MCF 10A (cell line): ENCODE measurements at regions not wholly inside any gene's neighbourhood (a gene's known extent, or its start where the extent isn't known, plus 50 kb on each side); places are given as distances from the start of the nearest gene placed in this dataset.
A peak's percentile ranks its signal among the peaks of the same experiment; 100 is the strongest.

ENCODE experiments used
- BruUV-seq: library from RNA; stranded (reverse); fragments of 400-500 nt; replicated peaks from 2 replicates; lab custom pipeline; 2021; lab: Mats Ljungman, UMichigan
- CTCF ChIA-PET: fragments of 300-600 bp; sonication (Branson Sonifier 250); formaldehyde crosslinking; extraction: SDS; loops from one replicate; lab custom pipeline; 2021; ENCODE audit warnings: antibody characterized with exemption, inconsistent platforms; lab: Yijun Ruan, JAX
- POLR2A ChIA-PET: fragments of 300-600, 350-650 bp; sonication (Branson Sonifier 250); formaldehyde crosslinking; extraction: SDS; loops from one replicate; lab custom pipeline; 2020; ENCODE audit warnings: antibody characterized with exemption, inconsistent platforms; lab: Yijun Ruan, JAX
- DNase-seq: peaks from one replicate; pipeline ENCODE4 v3.0.0-alpha.2; 2018; ENCODE audit not compliant: unreplicated experiment
- H3K27ac Mint-ChIP-seq: one replicate; pipeline ENCODE4 v1.8.0; 2022; ENCODE audit warnings: mild to moderate bottlenecking, low read depth, mixed read lengths; ENCODE audit not compliant: unreplicated experiment
- H3K27me3 Mint-ChIP-seq: one replicate; pipeline ENCODE4 v1.8.0; 2022; ENCODE audit warnings: mixed read lengths; ENCODE audit not compliant: insufficient read depth, unreplicated experiment
- H3K36me3 Mint-ChIP-seq: one replicate; pipeline ENCODE4 v1.8.0; 2022; ENCODE audit warnings: mild to moderate bottlenecking, moderate library complexity, mixed read lengths; ENCODE audit not compliant: insufficient read depth, unreplicated experiment
- H3K4me1 Mint-ChIP-seq: one replicate; pipeline ENCODE4 v1.8.0; 2022; ENCODE audit warnings: mixed read lengths; ENCODE audit not compliant: insufficient read depth, unreplicated experiment
- H3K4me3 Mint-ChIP-seq: one replicate; pipeline ENCODE4 v1.8.0; 2022; ENCODE audit warnings: mild to moderate bottlenecking, moderate library complexity, mixed read lengths; ENCODE audit not compliant: unreplicated experiment
- H3K9me3 Mint-ChIP-seq: one replicate; pipeline ENCODE4 v1.8.0; 2022; ENCODE audit warnings: mixed read lengths; ENCODE audit not compliant: unreplicated experiment
- CTCF ChIP-seq: fragments of 200-600 bp; IDR thresholded peaks from one replicate; pipeline ENCODE4 v1.8.0; 2022; ENCODE audit warnings: antibody characterized with exemption, mild to moderate bottlenecking; ENCODE audit not compliant: unreplicated experiment
- intact Hi-C: fragments of 100-400 bp; cut with micrococcal nuclease; formaldehyde crosslinking; loops from 2 replicates; pipeline ENCODE4 v1.14.1; 2022

- no peak overlapping the region for H3K4me3 Mint-ChIP-seq
- no peaks in the 10 kb centered on the region for H3K27me3 Mint-ChIP-seq
- peak; percentile 32 for DNase-seq
- peak overlapping the region; percentile 3 for H3K27ac Mint-ChIP-seq
- TF ChIP-seq CTCF = no peak
- peaks cover 25% of the 10 kb centered on the region for H3K4me1 Mint-ChIP-seq
- intact Hi-C loops = no loop called here
- H3K36me3 Mint-ChIP-seq = no peaks in the 10 kb centered on the region
- ChIA-PET POLR2A (no interaction called here), CTCF (no interaction called here)
- H3K9me3 Mint-ChIP-seq = peaks cover 4% of the 10 kb centered on the region
- no TSS peak for BruUV-seq
Observed at GRCh38 chr9:78903581-78903980, 606.7 kb downstream of the PSAT1 start.

- no TSS peak for BruUV-seq
- no peak for TF ChIP-seq CTCF
- intact Hi-C loops = no loop called here
- no peak overlapping the region for H3K27ac Mint-ChIP-seq
- no peaks in the 10 kb centered on the region for H3K27me3 Mint-ChIP-seq
- peaks cover 6% of the 10 kb centered on the region for H3K9me3 Mint-ChIP-seq
- ChIA-PET CTCF (interaction anchor here (1.0 to 1.3 kb wide), 2 partner anchors 9 to 33 kb away, joined by 3 read pairs; no protein-coding TSS in a partner anchor), POLR2A (interaction anchor here (0.6 to 2.3 kb wide), 7 partner anchors 15 to 585 kb away, joined by 3 to 8 read pairs (median 4); no protein-coding TSS in a partner anchor)
- H3K4me3 Mint-ChIP-seq = no peak overlapping the region
- DNase-seq = no peak
- H3K36me3 Mint-ChIP-seq = no peaks in the 10 kb centered on the region
- peaks cover 29% of the 10 kb centered on the region for H3K4me1 Mint-ChIP-seq
Observed at GRCh38 chr9:78904686-78905085, 607.8 kb downstream of the PSAT1 start.

DNA sequence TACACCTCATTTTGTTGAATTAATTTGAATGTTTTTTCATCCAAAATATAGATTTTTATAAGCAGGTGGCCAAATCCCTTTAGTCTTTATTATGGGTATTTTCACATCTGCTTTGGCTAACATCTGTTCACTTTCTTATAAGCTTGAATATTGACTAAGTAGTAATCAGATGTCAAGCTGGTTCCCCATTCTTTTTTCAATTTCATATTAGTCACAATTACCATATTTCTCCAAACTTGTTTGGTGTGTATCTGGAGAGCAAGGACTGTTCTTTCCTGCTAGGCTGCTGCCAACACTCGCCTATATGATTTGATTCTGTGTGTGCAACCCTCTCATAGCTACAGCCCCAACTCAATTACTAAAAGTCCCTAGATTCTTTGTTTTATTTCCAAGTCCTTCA, 608.5 kb downstream of the PSAT1 start:
- H3K4me1 Mint-ChIP-seq = peaks cover 35% of the 10 kb centered on the region
- H3K4me3 Mint-ChIP-seq = no peak overlapping the region
- peaks cover 6% of the 10 kb centered on the region for H3K9me3 Mint-ChIP-seq
- no peak for TF ChIP-seq CTCF
- POLR2A ChIA-PET = interaction anchor here (0.7 to 2.3 kb wide), 6 partner anchors 14 to 679 kb away, joined by 3 to 8 read pairs (median 4); no protein-coding TSS in a partner anchor
- no peaks in the 10 kb centered on the region for H3K36me3 Mint-ChIP-seq
- intact Hi-C loops = no loop called here
- no peaks in the 10 kb centered on the region for H3K27me3 Mint-ChIP-seq
- no TSS peak for BruUV-seq
- DNase-seq = no peak
- H3K27ac Mint-ChIP-seq = no peak overlapping the region
- CTCF ChIA-PET = interaction anchor here (0.7 to 1.3 kb wide), 2 partner anchors 8 to 83 kb away, joined by 3 to 6 read pairs; no protein-coding TSS in a partner anchor

- Mint-ChIP-seq H3K4me1 (peaks cover 35% of the 10 kb centered on the region), H3K4me3 (no peak overlapping the region), H3K36me3 (no peaks in the 10 kb centered on the region), H3K27ac (no peak overlapping the region), H3K27me3 (no peaks in the 10 kb centered on the region), H3K9me3 (peaks cover 6% of the 10 kb centered on the region)
- ChIA-PET CTCF (interaction anchor here (0.7 kb wide), 1 partner anchor 84 kb away, joined by 6 read pairs; no protein-coding TSS in a partner anchor), POLR2A (interaction anchor here (0.6 to 2.3 kb wide), 5 partner anchors 34 to 680 kb away, joined by 3 to 8 read pairs (median 3); no protein-coding TSS in a partner anchor)
- intact Hi-C loops = no loop called here
- BruUV-seq = no TSS peak
- no peak for TF ChIP-seq CTCF
- DNase-seq = no peak
Observed at GRCh38 chr9:78905986-78906755, 609.2 kb downstream of the PSAT1 start.
